ENCODE measurements at regions not wholly inside any gene's neighbourhood (a gene's known extent, or its start where the extent isn't known, plus 50 kb on each side); places are given as distances from the start of the nearest gene placed in this dataset.
"Not testable (repeated sequence)": the region's sequence is repeated elsewhere in the genome, so short reads cannot be mapped to it uniquely, and the experiment has no call there.

DNA sequence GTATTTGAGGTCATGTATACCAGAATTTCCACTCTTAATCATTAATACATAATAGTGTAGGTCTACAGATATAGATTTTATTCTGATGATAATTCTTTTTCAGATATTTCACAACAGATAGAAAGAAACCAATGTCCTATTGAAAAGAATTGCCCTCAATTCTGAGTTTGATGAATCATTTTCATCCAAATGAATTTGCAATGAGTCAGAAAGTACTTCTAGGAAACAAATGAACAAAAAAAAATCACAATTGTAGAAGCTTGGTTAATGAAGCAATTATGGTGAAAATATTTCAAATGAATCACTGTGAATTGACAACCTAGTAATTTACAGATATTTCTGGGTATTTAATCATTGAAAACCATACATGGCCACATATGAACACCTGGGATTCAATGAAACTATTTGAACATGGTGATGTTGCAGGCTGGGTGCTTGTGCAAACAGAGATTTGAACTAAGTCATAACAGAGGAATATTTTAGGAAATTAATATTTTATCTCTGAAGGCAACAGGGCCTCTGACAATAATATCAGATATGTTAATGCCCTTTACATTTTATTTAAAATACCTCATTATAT, 360.9 kb downstream of the SLITRK5 start:
- no peaks in the 10 kb centered on the region for H3K4me1 ChIP-seq
- no peaks in the 10 kb centered on the region for H3K27me3 ChIP-seq
- H3K36me3 ChIP-seq: no peaks in the 10 kb centered on the region
- ATAC-seq: no peak
- H3K4me3 ChIP-seq: no peak overlapping the region
- TF ChIP-seq POLR2A (IDR thresholded peaks at IDR 0.05) (no peak), EP300 (IDR thresholded peaks at IDR 0.05) (no peak), POLR2AphosphoS5 (IDR thresholded peaks at IDR 0.05) (no peak)
- TF ChIP-seq, protein P1, sequence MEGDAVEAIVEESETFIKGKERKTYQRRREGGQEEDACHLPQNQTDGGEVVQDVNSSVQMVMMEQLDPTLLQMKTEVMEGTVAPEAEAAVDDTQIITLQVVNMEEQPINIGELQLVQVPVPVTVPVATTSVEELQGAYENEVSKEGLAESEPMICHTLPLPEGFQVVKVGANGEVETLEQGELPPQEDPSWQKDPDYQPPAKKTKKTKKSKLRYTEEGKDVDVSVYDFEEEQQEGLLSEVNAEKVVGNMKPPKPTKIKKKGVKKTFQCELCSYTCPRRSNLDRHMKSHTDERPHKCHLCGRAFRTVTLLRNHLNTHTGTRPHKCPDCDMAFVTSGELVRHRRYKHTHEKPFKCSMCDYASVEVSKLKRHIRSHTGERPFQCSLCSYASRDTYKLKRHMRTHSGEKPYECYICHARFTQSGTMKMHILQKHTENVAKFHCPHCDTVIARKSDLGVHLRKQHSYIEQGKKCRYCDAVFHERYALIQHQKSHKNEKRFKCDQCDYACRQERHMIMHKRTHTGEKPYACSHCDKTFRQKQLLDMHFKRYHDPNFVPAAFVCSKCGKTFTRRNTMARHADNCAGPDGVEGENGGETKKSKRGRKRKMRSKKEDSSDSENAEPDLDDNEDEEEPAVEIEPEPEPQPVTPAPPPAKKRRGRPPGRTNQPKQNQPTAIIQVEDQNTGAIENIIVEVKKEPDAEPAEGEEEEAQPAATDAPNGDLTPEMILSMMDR (IDR thresholded peaks at IDR 0.05): no peak
- no peaks in the 10 kb centered on the region for H3K9me3 ChIP-seq
- no peak overlapping the region for H3K27ac ChIP-seq

GRCh38 chr13:88036205-88036604, 365.0 kb downstream of the SLITRK5 start:
- H3K27me3 ChIP-seq, H3K4me3 ChIP-seq, H3K9me3 ChIP-seq, ATAC-seq, H3K27ac ChIP-seq, H3K36me3 ChIP-seq, H3K4me1 ChIP-seq: not testable (repeated sequence)
- 84 to 93% methylated on average over 3 to 7 of the region's 8 CpGs for WGBS, 2 donors (ENCODE audit: low coverage in 1 of 2)

GRCh38 chr13:88042489-88042888, 371.3 kb downstream of the SLITRK5 start:
- Histone ChIP-seq H3K9me3 (no peaks in the 10 kb centered on the region), H3K27ac (no peak overlapping the region), H3K36me3 (no peaks in the 10 kb centered on the region), H3K27me3 (no peaks in the 10 kb centered on the region), H3K4me1 (no peaks in the 10 kb centered on the region), H3K4me3 (no peak overlapping the region)
- WGBS, 2 donors (ENCODE audit: low coverage in 1 of 2): 33% methylated on average over 1 of the region's 1 CpG; no CpG with 5 or more reads in 1 of the 2 donors
- ATAC-seq: no peak
- TF ChIP-seq POLR2A (IDR thresholded peaks at IDR 0.05) (no peak), POLR2AphosphoS5 (IDR thresholded peaks at IDR 0.05) (no peak), EP300 (IDR thresholded peaks at IDR 0.05) (no peak)
- TF ChIP-seq, protein P1 (IDR thresholded peaks at IDR 0.05): no peak

DNA sequence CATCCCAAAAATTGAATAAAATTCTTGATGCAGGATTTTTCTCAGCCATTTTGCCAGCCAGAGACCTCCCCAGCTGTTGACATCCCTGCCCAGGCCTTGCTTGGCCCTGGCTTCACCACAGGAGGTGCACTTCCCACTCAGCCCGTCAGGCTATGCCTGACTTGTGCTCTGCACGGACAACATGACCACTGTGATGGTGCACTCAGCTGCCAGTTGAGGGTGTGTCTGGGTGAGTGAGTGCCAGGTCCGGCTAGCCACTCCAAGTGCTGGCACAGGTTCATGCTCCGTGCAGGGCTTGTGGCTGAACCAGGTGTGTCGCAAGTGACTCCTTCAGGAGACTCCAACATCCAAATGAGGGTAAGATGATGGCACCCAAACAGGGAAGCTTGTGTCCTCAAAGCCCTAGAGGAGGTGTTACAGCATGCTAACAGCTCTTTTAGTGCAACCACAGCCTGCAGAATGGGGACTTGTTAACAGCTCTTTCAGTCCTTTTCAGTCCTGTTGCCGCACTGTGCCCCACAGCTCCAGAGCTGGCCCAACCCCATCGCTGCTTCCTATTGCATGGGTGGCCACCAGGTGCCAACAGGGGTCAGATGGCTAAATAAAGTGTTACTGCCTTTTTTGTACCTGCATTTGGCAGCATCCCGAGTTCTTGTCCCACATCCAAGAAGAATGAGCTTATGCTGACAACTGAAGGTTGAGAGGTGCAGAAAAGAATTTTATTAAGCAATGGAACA, 380.7 kb downstream of the SLITRK5 start:
- no peak overlapping the region for H3K27ac ChIP-seq
- H3K27me3 ChIP-seq: no peaks in the 10 kb centered on the region
- H3K4me3 ChIP-seq: no peak overlapping the region
- H3K9me3 ChIP-seq: peaks cover 0 to 7% (median 0%) of the 10 kb centered on the region in 3 donors
- TF ChIP-seq EP300 (IDR thresholded peaks at IDR 0.05) (no peak), POLR2A (IDR thresholded peaks at IDR 0.05) (no peak), POLR2AphosphoS5 (IDR thresholded peaks at IDR 0.05) (no peak)
- TF ChIP-seq, protein P1 (IDR thresholded peaks at IDR 0.05): no peak
- H3K36me3 ChIP-seq: no peaks in the 10 kb centered on the region
- ATAC-seq: no peak
- no peaks in the 10 kb centered on the region for H3K4me1 ChIP-seq
- WGBS, 2 donors (ENCODE audit: low coverage in 1 of 2): 60% methylated on average over 2 of the region's 8 CpGs; no CpG with 5 or more reads in 1 of the 2 donors

DNA sequence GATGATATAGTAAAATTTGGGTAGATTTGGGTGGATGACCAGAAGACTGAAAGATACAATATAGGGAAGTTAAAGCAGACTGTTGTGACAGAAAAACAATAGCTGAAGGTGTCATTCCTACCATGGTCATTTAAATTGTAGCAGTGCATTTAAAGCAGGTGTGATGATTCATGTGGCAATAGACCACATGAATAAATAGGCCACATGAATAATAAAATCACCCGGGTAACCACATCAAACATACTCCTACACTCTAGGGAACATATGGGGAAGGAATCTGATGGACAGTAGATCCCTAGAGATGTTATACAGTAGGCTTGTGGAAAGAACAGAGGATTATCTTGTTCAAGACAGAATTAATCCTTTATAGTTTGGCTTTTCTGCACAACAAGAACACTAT, 392.6 kb downstream of the SLITRK5 start:
- H3K27me3 ChIP-seq: no peaks in the 10 kb centered on the region
- TF ChIP-seq, protein P1 (IDR thresholded peaks at IDR 0.05): no peak
- H3K36me3 ChIP-seq: no peaks in the 10 kb centered on the region
- no peak overlapping the region for H3K4me3 ChIP-seq
- no peak for ATAC-seq
- no peaks in the 10 kb centered on the region for H3K9me3 ChIP-seq
- H3K27ac ChIP-seq: no peak overlapping the region
- WGBS, 2 donors (ENCODE audit: low coverage in 1 of 2): 29 to 100% methylated on average over 1 of the region's 1 CpG
- H3K4me1 ChIP-seq: no peaks in the 10 kb centered on the region

Data from gastroesophageal sphincter (tissue), 4 donors.